Psoas muscle (tissue), 7 donors: ENCODE measurements at regions not wholly inside any gene's neighbourhood (a gene's known extent, or its start where the extent isn't known, plus 50 kb on each side); places are given as distances from the start of the nearest gene placed in this dataset.

Experiments
- ATAC-seq, 4 donors: fragments of 200-7000 bp; cut with Tn5 transposase; one replicate each; pipeline ENCODE4 v1.9.1; 2020; ENCODE audit warnings: moderate library complexity in 3 of 4, mild to moderate bottlenecking in 2 of 4
- DNase-seq, 2 donors: peaks; one replicate each; pipeline ENCODE4 v3.0.0-alpha.2; 2020
- H3K27ac ChIP-seq: fragments of 200-600 bp; one replicate; pipeline ENCODE4 v1.8.0; 2022
- H3K27me3 ChIP-seq, 3 donors: fragments of 200-600 bp in 1 of 3; one replicate each; pipeline versions ENCODE4 v1.6.1 to v1.8.0; 2013 to 2022; ENCODE audit warnings: low read length in 2 of 3, mild to moderate bottlenecking in 2 of 3, moderate library complexity in 1 of 3; ENCODE audit not compliant: insufficient read depth in 3 of 3
- H3K36me3 ChIP-seq, 2 donors: fragments of 200-600 bp in 1 of 2; one replicate each; pipeline versions ENCODE4 v1.6.1 to v1.8.0; 2013 to 2022; ENCODE audit warnings: low read depth in 1 of 2, mild to moderate bottlenecking in 1 of 2, moderate library complexity in 1 of 2; ENCODE audit not compliant: insufficient read depth in 1 of 2
- H3K4me1 ChIP-seq: fragments of 200-600 bp; one replicate; pipeline ENCODE4 v1.8.0; 2022
- H3K4me3 ChIP-seq: fragments of 200-600 bp; one replicate; pipeline ENCODE4 v1.8.0; 2022; ENCODE audit warnings: mild to moderate bottlenecking
- H3K9me3 ChIP-seq: fragments of 200-600 bp; one replicate; pipeline ENCODE4 v1.8.0; 2022
- WGBS, 3 donors: extraction: QIAGEN DNeasy Blood & Tissue Kit; methylation state at CpG; one replicate each; pipeline versions ENCODE4 v1.1.6 to v1.1.7; 2013; 5-methylcytosine and 5-hydroxymethylcytosine counted together
- intact Hi-C, 2 donors: fragments of 100-400 bp; cut with DNase I; formaldehyde crosslinking; loops; one replicate each; pipeline versions ENCODE4 v1.11.0 to v1.14.2; 2022
- TF ChIP-seq, protein P1 (sequence below): fragments of 200-600 bp; IDR thresholded peaks from one replicate; pipeline ENCODE4 v1.8.0; 2022; ENCODE audit warnings: antibody characterized with exemption
- donor health status: healthy with polysubstance abuse.
- donor health status: DM: no; HTN: no; CAD: no; lungs with moderate emphysema.
- donor health status: Bipolar disorder and iron deficiency.
- donor health status: healthy.
- donor health status: DM: yes; HTN: yes; CAD: no.
- donor health status: DM: no; HTN: no; CAD: no.
- donor health status: DM: yes; HTN: yes; CAD: no.

GRCh38 chr2:37792366-37792765 lies 120.9 kb upstream of the CDC42EP3 start:
- Histone ChIP-seq H3K4me3 (no peak overlapping the region), H3K9me3 (peaks cover 13% of the 10 kb centered on the region), H3K27ac (no peak overlapping the region), H3K27me3 (no peaks in the 10 kb centered on the region), H3K36me3 (no peaks in the 10 kb centered on the region), H3K4me1 (peaks cover 32% of the 10 kb centered on the region)
- ATAC-seq (no peak), DNase-seq (no peak)
- 84 to 95% (median 90%) methylated on average over 1 of the region's 1 CpG for WGBS, 3 donors
- TF ChIP-seq, protein P1, sequence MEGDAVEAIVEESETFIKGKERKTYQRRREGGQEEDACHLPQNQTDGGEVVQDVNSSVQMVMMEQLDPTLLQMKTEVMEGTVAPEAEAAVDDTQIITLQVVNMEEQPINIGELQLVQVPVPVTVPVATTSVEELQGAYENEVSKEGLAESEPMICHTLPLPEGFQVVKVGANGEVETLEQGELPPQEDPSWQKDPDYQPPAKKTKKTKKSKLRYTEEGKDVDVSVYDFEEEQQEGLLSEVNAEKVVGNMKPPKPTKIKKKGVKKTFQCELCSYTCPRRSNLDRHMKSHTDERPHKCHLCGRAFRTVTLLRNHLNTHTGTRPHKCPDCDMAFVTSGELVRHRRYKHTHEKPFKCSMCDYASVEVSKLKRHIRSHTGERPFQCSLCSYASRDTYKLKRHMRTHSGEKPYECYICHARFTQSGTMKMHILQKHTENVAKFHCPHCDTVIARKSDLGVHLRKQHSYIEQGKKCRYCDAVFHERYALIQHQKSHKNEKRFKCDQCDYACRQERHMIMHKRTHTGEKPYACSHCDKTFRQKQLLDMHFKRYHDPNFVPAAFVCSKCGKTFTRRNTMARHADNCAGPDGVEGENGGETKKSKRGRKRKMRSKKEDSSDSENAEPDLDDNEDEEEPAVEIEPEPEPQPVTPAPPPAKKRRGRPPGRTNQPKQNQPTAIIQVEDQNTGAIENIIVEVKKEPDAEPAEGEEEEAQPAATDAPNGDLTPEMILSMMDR: no peak
- intact Hi-C loops: no loop called here

DNA sequence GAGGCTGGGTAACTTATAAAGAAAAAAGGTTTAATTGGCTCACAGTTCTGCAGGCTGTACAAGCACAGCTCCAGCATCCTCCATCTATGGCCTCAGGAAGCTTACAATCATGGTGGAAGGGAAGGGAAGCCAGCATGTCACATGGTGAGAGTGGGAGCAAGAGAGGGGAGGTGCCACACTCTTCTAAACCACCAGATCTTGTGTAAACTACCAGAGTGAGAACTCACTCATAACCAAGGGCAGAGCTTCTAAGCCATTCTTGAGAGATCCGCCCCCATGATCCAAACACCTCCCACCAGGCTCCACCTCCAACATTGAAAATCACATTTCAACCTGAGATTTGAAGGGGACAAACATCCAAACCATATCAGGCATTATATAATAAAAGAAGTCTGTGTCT lies 121.6 kb upstream of the CDC42EP3 start:
- TF ChIP-seq, protein P1: no peak
- intact Hi-C loops: no loop called here
- Histone ChIP-seq H3K27ac (peak overlapping the region; percentile 81), H3K4me3 (no peak overlapping the region), H3K9me3 (peaks cover 10% of the 10 kb centered on the region), H3K4me1 (peaks cover 33% of the 10 kb centered on the region), H3K36me3 (no peaks in the 10 kb centered on the region), H3K27me3 (no peaks in the 10 kb centered on the region)
- ATAC-seq (no peak), DNase-seq (no peak)
- WGBS, 3 donors: 98 to 100% (median 100%) methylated on average over 1 of the region's 1 CpG

GRCh38 chr2:37794717-37795116 lies 123.3 kb upstream of the CDC42EP3 start:
- Histone ChIP-seq H3K4me1 (peaks cover 38% of the 10 kb centered on the region), H3K36me3 (no peaks in the 10 kb centered on the region), H3K9me3 (no peaks in the 10 kb centered on the region), H3K27ac (peak overlapping the region; percentile 81), H3K4me3 (no peak overlapping the region), H3K27me3 (no peaks in the 10 kb centered on the region)
- ATAC-seq (peak; percentile 65 to 95 (median 90)), DNase-seq (no peak)
- intact Hi-C loops: no loop called here
- TF ChIP-seq, protein P1: no peak

DNA sequence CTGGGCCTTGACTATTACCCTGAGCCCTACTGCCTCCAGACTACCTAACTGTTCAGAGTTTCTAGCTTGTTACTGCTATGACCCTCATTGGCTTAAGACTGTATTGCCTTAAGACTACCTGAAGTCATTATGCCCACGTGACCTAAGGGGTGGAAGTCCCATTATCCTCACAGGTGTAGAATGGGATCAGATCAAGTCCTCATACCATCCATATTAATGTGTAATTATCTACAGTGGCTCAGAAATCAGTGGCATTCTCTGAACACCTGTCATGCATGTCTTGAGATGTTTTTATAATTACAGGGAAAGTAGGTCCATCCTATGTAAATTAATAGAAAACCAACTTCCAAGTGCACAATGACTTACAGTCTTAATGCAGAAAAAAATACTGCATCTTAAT lies 124.0 kb upstream of the CDC42EP3 start:
- H3K4me1 ChIP-seq: peaks cover 38% of the 10 kb centered on the region
- TF ChIP-seq, protein P1: no peak
- H3K4me3 ChIP-seq: no peak overlapping the region
- DNase-seq: no peak
- no peaks in the 10 kb centered on the region for H3K9me3 ChIP-seq
- H3K36me3 ChIP-seq: no peaks in the 10 kb centered on the region
- peak in 2 of 4 donors; percentile 5 to 28 for ATAC-seq
- peak overlapping the region; percentile 81 for H3K27ac ChIP-seq
- H3K27me3 ChIP-seq: no peaks in the 10 kb centered on the region
- intact Hi-C loops: no loop called here
- 94 to 100% (median 95%) methylated on average over 1 of the region's 1 CpG for WGBS, 3 donors

- Histone ChIP-seq H3K9me3 (no peaks in the 10 kb centered on the region), H3K4me3 (no peak overlapping the region), H3K27ac (peak overlapping the region; percentile 81), H3K36me3 (no peaks in the 10 kb centered on the region), H3K27me3 (no peaks in the 10 kb centered on the region), H3K4me1 (peaks cover 38% of the 10 kb centered on the region)
- intact Hi-C loops: loop anchor here in 1 of 2 donors (2.0 kb wide), 1 partner anchor 31 kb away; no protein-coding TSS in a partner anchor
- no peak for DNase-seq
- no peak for ATAC-seq
- 76 to 86% (median 83%) methylated on average over 2 of the region's 2 CpGs for WGBS, 3 donors
- TF ChIP-seq, protein P1: no peak
These were observed 124.5 kb upstream of the CDC42EP3 start for GRCh38 chr2:37795938-37796337.
